ENCODE measurements at regions not wholly inside any gene's neighbourhood (a gene's known extent, or its start where the extent isn't known, plus 50 kb on each side); places are given as distances from the start of the nearest gene placed in this dataset.

GRCh38 chr7:16233517-16233916, 187.8 kb downstream of the CRPPA start:
- DNase-seq (ENCODE audit: low read depth, low spot score) = no peak

GRCh38 chr7:16232273-16232672, 189.1 kb downstream of the CRPPA start:
- no peak for DNase-seq (ENCODE audit: low read depth, low spot score)

DNA sequence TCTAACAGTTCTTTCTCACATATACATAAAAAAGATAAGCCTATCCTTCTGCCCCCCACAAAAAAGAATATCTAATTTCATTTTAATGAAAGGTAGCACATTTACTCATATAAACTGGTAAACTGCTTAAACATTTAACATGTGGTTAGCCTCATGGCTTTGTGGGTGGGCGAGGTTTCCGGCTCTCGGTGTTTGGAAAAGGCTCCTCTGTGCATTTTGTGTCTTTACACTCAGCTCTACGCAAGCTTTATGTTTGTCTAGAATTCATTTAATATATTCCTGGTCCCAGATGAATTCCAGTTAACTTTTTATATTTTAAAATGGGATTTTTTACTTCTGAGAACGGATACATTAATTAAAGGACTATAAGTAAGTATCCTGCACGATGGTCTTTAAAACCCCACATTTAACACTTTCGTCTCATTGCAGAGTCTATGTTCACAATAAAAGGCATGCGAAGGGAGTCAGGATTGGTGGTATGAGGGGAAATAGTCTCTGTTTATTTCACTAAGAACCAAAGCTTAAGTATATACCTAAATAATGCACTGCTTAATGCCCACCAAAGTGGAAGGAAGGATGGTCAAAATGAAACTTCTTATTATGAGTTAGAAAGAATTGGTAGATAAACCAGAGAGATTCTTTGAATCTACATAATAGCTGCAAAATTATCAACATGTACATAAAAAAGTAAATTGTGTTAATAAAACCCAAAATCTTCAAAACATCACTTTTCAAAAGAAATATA, 197.2 kb downstream of the CRPPA start:
- no peak for DNase-seq (ENCODE audit: low read depth, low spot score)

- DNase-seq (ENCODE audit: low read depth, low spot score) = no peak
Observed at GRCh38 chr7:16212610-16213009, 208.7 kb downstream of the CRPPA start.

DNA sequence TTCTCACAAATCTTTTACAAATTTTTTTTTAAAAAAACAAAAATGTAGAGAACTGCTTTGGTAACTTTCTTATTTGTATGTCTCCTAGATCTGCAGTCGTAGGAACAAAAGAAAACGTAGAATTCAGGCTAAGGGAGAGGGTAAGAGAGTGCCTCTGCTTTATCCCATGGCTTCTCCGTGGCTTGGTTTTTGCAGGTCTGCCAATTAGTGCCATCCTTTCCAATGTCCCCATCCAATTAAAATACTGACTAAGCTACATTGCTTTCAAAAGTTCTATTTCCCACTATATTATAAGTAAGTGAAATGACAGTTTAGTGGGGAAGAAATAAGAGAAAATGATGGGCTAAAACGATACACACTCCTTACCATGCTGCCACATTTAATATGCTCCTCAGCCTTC, 209.3 kb downstream of the CRPPA start:
- no peak for DNase-seq (ENCODE audit: low read depth, low spot score)

DNA sequence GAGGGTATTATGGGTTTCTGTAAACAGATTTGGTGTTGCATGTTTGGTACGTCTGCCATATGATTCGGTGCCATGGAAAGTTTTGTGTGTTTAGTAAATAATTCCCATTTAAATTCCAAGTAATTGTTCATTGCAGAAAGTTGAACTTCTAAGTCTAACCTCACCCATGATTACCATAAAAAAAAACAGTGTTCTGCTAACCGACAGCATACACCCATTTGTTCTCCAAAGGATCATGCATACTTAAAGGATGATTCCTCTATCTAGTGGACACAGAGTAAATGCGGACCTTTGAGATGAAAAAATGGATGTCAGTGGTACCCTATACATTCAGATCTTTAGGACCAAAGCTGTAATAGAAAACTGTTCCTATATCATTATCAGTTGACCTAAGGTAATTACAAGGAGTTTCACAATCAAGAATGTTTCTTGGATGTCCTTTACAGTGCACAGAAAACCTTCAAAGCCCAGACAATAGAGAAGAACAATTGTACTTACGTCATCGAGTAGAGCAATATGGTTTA, 209.9 kb downstream of the CRPPA start:
- no peak for DNase-seq (ENCODE audit: low read depth, low spot score)

DNA sequence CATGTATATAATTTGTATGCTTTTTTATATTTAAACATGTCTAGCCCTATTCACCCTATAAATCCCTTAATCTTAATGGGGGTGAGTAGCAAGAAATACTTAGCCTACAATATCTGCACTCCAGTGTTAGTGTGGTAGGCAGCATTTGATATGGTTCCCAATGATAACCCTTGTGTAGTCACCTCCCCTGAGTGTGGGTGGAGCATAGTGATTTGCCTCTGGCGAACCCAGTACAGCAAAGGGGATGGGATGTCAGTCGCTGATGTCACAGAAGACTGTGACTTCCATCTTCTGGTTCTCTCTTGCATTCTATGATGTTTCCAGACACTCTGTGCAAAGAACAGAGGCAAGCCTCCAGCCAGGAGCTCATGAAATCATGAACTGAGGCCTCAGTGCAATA, 211.2 kb downstream of the CRPPA start:
- DNase-seq (ENCODE audit: low read depth, low spot score) = no peak

DNA sequence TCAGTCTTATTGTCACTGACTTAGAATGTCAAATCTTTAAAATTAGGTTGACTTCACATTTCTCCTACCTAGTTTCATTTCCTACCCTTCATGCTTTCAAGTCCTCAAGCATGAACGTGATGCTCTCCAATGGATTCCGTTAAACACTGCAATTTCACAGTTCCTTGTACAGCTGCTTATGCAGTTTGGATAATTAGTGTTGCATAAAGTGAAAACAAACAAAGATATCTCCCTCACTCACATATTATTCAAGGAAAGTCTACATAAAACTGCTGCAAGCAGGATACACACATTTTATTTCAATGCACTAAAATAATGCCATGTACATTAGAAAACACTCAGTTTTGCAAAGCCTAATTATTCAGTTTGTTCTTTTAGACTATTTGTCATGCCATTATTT, 214.0 kb downstream of the CRPPA start:
- DNase-seq (ENCODE audit: low read depth, low spot score) = no peak

DNA sequence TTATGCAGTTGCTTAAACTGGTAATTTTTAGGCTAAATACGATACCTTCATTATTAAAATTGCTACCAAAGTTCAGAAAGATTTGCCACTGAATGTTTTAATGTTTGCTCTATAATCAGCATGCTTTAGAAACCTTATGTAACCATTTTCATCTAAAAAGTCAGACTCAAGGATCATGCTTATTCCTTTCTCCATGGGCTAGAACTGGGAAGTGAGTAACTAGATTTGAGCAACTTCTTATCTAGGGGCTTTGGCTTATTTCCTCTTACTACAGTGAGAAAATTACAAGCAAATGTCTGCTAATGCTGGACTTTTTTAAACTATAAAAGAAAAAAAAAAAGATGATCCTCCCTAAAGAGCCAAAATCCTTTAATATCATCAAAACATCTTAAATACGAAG, 215.9 kb downstream of the CRPPA start:
- no peak for DNase-seq (ENCODE audit: low read depth, low spot score)

GRCh38 chr7:16204953-16205352, 216.4 kb downstream of the CRPPA start:
- no peak for DNase-seq (ENCODE audit: low read depth, low spot score)

- DNase-seq (ENCODE audit: low read depth, low spot score) = no peak
Observed at GRCh38 chr7:16203065-16203464, 218.3 kb downstream of the CRPPA start.

DNA sequence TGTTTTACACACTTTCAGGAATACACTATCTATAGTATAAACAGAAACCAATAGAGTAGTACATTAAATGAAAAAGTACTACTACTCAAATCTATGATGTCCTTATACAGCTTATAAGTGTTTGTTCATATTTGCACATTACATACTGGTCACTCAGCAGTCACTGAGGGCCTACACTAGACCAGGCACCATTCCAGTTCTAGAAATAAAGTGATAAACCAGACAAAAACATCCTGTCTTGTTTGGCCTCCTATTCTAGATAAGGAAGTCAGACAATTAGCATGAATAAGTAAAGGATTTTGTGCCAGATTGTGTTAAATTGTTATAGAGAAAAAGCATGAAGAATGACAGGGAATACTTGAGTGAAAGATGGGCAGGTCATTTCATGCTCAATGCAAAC, 219.0 kb downstream of the CRPPA start:
- DNase-seq (ENCODE audit: low read depth, low spot score) = no peak

DNA sequence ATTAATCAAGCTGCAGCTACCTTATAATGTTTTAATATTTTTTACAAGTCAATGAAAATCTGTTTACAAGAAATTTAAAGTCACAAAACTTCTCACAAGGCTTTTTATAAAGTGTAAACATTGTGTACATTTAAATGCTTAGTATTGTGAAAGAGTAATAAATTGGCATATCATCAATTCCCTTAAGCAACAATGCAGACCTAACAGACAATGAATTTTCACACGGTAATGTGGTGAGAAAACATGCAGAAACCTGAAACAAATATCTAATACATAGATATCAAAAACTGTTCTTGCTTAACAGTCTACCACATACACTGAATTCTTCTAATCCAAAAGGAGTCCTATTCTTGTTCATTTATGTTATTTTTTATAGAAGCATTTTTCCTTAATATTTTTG, 220.7 kb downstream of the CRPPA start:
- no peak for DNase-seq (ENCODE audit: low read depth, low spot score)

DNA sequence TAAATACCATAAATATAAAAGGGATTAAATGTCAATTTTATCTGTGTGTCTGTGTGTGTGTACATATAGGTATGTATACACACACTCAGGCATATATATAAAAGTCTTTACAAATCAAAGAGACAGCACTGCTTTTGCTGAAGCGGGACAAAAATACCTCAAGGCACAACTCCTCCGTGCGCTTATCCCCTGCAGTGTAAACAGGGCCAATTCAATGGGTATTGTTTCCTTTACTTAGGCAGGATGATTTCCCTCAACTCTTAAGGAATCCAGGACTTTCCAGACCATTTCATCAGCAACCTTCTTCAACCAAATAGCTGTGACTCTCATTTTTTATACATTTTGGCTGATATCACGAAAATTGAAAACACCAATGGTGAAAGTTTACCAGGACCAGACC, 227.7 kb downstream of the CRPPA start:
- no peak for DNase-seq (ENCODE audit: low read depth, low spot score)

GRCh38 chr7:16189026-16189715, 232.2 kb downstream of the CRPPA start:
- no peak for DNase-seq (ENCODE audit: low read depth, low spot score)

- no peak for DNase-seq (ENCODE audit: low read depth, low spot score)
Observed at GRCh38 chr7:16187131-16187530, 234.2 kb downstream of the CRPPA start.

DNA sequence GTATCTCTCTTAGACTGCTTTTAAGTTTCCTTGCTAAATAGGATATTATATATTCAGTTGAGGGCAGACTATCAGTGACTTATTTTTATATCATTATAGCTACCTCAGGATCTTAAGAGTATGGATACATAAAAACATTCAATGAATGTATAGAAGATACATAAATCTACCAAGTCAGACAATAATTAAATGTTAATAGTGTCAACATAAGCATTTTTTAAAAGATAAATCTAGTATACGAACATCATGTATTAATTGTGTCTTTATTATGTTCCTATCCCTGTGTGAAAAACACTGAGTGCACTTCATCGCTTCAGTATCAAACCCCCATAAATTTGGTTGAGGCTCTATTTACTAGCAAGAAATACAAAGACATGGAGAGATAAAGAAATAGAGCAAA, 242.8 kb downstream of the CRPPA start:
- no peak for DNase-seq (ENCODE audit: low read depth, low spot score)

- no peak for DNase-seq (ENCODE audit: low read depth, low spot score)
Observed at GRCh38 chr7:16178092-16178491, 243.2 kb downstream of the CRPPA start.

GRCh38 chr7:16174253-16174652, 247.1 kb downstream of the CRPPA start:
- DNase-seq (ENCODE audit: low read depth, low spot score) = no peak

- no peak for DNase-seq (ENCODE audit: low read depth, low spot score)
Observed at GRCh38 chr7:16172366-16172765, 249.0 kb downstream of the CRPPA start.

GRCh38 chr7:16171928-16172327, 249.4 kb downstream of the CRPPA start:
- no peak for DNase-seq (ENCODE audit: low read depth, low spot score)

- no peak for DNase-seq (ENCODE audit: low read depth, low spot score)
Observed at GRCh38 chr7:16170671-16171070, 250.7 kb downstream of the CRPPA start.

GRCh38 chr7:16169537-16169936, 251.8 kb downstream of the CRPPA start:
- no peak for DNase-seq (ENCODE audit: low read depth, low spot score)

All from iPS DF 19.7 (cell line).